Effector memory CD4-positive, alpha-beta T cell (primary cell): ENCODE measurements at regions not wholly inside any gene's neighbourhood (a gene's known extent, or its start where the extent isn't known, plus 50 kb on each side); places are given as distances from the start of the nearest gene placed in this dataset.

Experiments used
- DNase-seq, 3 donors: peaks; one replicate each; pipeline ENCODE4 v3.0.0-alpha.2; 2020
- H3K27ac ChIP-seq: 2 replicates; pipeline ENCODE4 v1.7.0; 2013; ENCODE audit warnings: mild to moderate bottlenecking, low read length, moderate library complexity; ENCODE audit not compliant: insufficient read depth, poor library complexity, severe bottlenecking
- H3K27me3 ChIP-seq: replicated peaks from 2 replicates; pipeline ENCODE4 v1.7.0; 2013; ENCODE audit warnings: mild to moderate bottlenecking, low read length; ENCODE audit not compliant: insufficient read depth, control insufficient read depth, poor library complexity, severe bottlenecking
- H3K36me3 ChIP-seq: 2 replicates; pipeline ENCODE4 v1.7.0; 2013; ENCODE audit warnings: mild to moderate bottlenecking, low read length, moderate library complexity; ENCODE audit not compliant: control insufficient read depth, insufficient read depth
- H3K4me1 ChIP-seq: 2 replicates; pipeline ENCODE4 v1.7.0; 2013; ENCODE audit warnings: low read length, mild to moderate bottlenecking; ENCODE audit not compliant: control insufficient read depth, insufficient read depth, poor library complexity, severe bottlenecking
- H3K4me3 ChIP-seq: 2 replicates; pipeline ENCODE4 v1.7.0; 2013; ENCODE audit warnings: low read length, low read depth, mild to moderate bottlenecking; ENCODE audit not compliant: insufficient read depth, poor library complexity, severe bottlenecking
- H3K9me3 ChIP-seq: 2 replicates; pipeline ENCODE4 v1.7.0; 2013; ENCODE audit warnings: mild to moderate bottlenecking, low read length, moderate library complexity; ENCODE audit not compliant: control insufficient read depth

GRCh38 chr13:107299717-107300116, 731.8 kb upstream of the ARGLU1 start:
- H3K36me3 ChIP-seq = no peaks in the 10 kb centered on the region
- no peak overlapping the region for H3K4me3 ChIP-seq
- no peak for DNase-seq

GRCh38 chr13:107296804-107297203, 728.9 kb upstream of the ARGLU1 start:
- Histone ChIP-seq H3K4me1 (no peaks in the 10 kb centered on the region), H3K36me3 (no peaks in the 10 kb centered on the region), H3K27ac (no peak overlapping the region), H3K27me3 (no peaks in the 10 kb centered on the region), H3K9me3 (no peaks in the 10 kb centered on the region), H3K4me3 (no peak overlapping the region)
- no peak for DNase-seq

More at GRCh38 chr13:107299717-107300116, 731.8 kb upstream of the ARGLU1 start:
- Histone ChIP-seq H3K27ac (no peak overlapping the region), H3K9me3 (no peaks in the 10 kb centered on the region), H3K27me3 (no peaks in the 10 kb centered on the region), H3K4me1 (no peaks in the 10 kb centered on the region)

GRCh38 chr13:107295416-107296140, 727.6 kb upstream of the ARGLU1 start:
- DNase-seq = no peak
- no peak overlapping the region for H3K27ac ChIP-seq
- H3K4me1 ChIP-seq = no peaks in the 10 kb centered on the region
- H3K9me3 ChIP-seq = no peaks in the 10 kb centered on the region
- H3K36me3 ChIP-seq = no peaks in the 10 kb centered on the region
- H3K4me3 ChIP-seq = no peak overlapping the region
- no peaks in the 10 kb centered on the region for H3K27me3 ChIP-seq

- no peaks in the 10 kb centered on the region for H3K9me3 ChIP-seq
- H3K27me3 ChIP-seq = no peaks in the 10 kb centered on the region
- H3K4me1 ChIP-seq = no peaks in the 10 kb centered on the region
- no peak for DNase-seq
- H3K36me3 ChIP-seq = no peaks in the 10 kb centered on the region
- H3K4me3 ChIP-seq = no peak overlapping the region
- no peak overlapping the region for H3K27ac ChIP-seq
Measured at GRCh38 chr13:107293924-107294323, 726.0 kb upstream of the ARGLU1 start.

GRCh38 chr13:107291875-107292274, 723.9 kb upstream of the ARGLU1 start:
- no peaks in the 10 kb centered on the region for H3K9me3 ChIP-seq
- no peaks in the 10 kb centered on the region for H3K27me3 ChIP-seq
- H3K36me3 ChIP-seq = no peaks in the 10 kb centered on the region
- no peak for DNase-seq
- H3K27ac ChIP-seq = no peak overlapping the region
- no peaks in the 10 kb centered on the region for H3K4me1 ChIP-seq
- H3K4me3 ChIP-seq = no peak overlapping the region

GRCh38 chr13:107289540-107289939, 721.6 kb upstream of the ARGLU1 start:
- no peak for DNase-seq
- no peaks in the 10 kb centered on the region for H3K9me3 ChIP-seq
- no peak overlapping the region for H3K4me3 ChIP-seq
- H3K36me3 ChIP-seq = no peaks in the 10 kb centered on the region
- H3K4me1 ChIP-seq = no peaks in the 10 kb centered on the region
- no peak overlapping the region for H3K27ac ChIP-seq
- no peaks in the 10 kb centered on the region for H3K27me3 ChIP-seq

GRCh38 chr13:107284173-107284572, 716.2 kb upstream of the ARGLU1 start:
- no peaks in the 10 kb centered on the region for H3K36me3 ChIP-seq
- no peaks in the 10 kb centered on the region for H3K27me3 ChIP-seq
- no peak for DNase-seq
- no peak overlapping the region for H3K4me3 ChIP-seq
- H3K4me1 ChIP-seq = no peaks in the 10 kb centered on the region
- no peaks in the 10 kb centered on the region for H3K9me3 ChIP-seq
- no peak overlapping the region for H3K27ac ChIP-seq

- Histone ChIP-seq H3K27ac (no peak overlapping the region), H3K4me3 (no peak overlapping the region), H3K4me1 (no peaks in the 10 kb centered on the region), H3K36me3 (no peaks in the 10 kb centered on the region), H3K27me3 (no peaks in the 10 kb centered on the region), H3K9me3 (no peaks in the 10 kb centered on the region)
- no peak for DNase-seq
Measured at GRCh38 chr13:107277911-107278310, 710.0 kb upstream of the ARGLU1 start.

GRCh38 chr13:107276936-107277335, 709.0 kb upstream of the ARGLU1 start:
- no peak for DNase-seq
- no peaks in the 10 kb centered on the region for H3K36me3 ChIP-seq
- no peak overlapping the region for H3K27ac ChIP-seq
- H3K4me1 ChIP-seq = no peaks in the 10 kb centered on the region
- H3K27me3 ChIP-seq = no peaks in the 10 kb centered on the region
- no peak overlapping the region for H3K4me3 ChIP-seq
- H3K9me3 ChIP-seq = no peaks in the 10 kb centered on the region

GRCh38 chr13:107275945-107276614, 708.1 kb upstream of the ARGLU1 start:
- Histone ChIP-seq H3K27ac (no peak overlapping the region), H3K4me3 (no peak overlapping the region), H3K36me3 (no peaks in the 10 kb centered on the region), H3K9me3 (no peaks in the 10 kb centered on the region), H3K27me3 (no peaks in the 10 kb centered on the region), H3K4me1 (no peaks in the 10 kb centered on the region)
- DNase-seq = no peak
